ENCODE measurements at regions not wholly inside any gene's neighbourhood (a gene's known extent, or its start where the extent isn't known, plus 50 kb on each side); places are given as distances from the start of the nearest gene placed in this dataset.

DNA sequence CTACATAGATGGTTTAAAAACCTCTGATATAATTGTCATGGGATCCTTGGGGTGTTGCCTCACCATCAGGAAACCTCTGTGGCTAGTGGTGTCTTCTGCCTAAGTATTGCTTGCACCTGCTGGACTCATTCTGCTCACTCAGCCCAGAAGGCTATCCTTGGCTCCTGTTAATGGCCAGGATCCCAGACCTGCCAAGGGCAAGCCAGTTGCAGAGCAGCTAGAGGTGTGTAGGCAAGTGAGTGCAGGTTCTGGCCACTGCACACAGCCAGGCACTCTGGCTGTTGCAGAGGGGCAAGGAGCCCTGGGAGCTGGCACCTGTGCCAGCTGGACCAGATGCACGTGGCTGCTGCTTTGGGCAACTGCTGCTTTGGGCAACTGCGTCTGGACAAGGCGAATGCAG is 1125.8 kb downstream of the SI start:
- TF ChIP-seq, protein P1, sequence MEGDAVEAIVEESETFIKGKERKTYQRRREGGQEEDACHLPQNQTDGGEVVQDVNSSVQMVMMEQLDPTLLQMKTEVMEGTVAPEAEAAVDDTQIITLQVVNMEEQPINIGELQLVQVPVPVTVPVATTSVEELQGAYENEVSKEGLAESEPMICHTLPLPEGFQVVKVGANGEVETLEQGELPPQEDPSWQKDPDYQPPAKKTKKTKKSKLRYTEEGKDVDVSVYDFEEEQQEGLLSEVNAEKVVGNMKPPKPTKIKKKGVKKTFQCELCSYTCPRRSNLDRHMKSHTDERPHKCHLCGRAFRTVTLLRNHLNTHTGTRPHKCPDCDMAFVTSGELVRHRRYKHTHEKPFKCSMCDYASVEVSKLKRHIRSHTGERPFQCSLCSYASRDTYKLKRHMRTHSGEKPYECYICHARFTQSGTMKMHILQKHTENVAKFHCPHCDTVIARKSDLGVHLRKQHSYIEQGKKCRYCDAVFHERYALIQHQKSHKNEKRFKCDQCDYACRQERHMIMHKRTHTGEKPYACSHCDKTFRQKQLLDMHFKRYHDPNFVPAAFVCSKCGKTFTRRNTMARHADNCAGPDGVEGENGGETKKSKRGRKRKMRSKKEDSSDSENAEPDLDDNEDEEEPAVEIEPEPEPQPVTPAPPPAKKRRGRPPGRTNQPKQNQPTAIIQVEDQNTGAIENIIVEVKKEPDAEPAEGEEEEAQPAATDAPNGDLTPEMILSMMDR (IDR thresholded peaks at IDR 0.05): no peak
- no peak for TF ChIP-seq ZFX (IDR thresholded peaks at IDR 0.05; ENCODE audit: borderline replicate concordance)
